Left lung (tissue), 4 donors: ENCODE measurements at regions not wholly inside any gene's neighbourhood (a gene's known extent, or its start where the extent isn't known, plus 50 kb on each side); places are given as distances from the start of the nearest gene placed in this dataset.

Source experiments
- ATAC-seq: fragments of 200-7000 bp; cut with Tn5 transposase; one replicate; pipeline ENCODE4 v1.9.1; 2020; ENCODE audit warnings: moderate library complexity
- DNase-seq, 4 donors: peaks; one replicate each; pipeline ENCODE4 v3.0.0-alpha.2; 2013 to 2020
- H3K27ac ChIP-seq, 2 donors: fragments of 200-600 bp; sonication (generic) in 1 of 2; one replicate each; pipeline versions ENCODE4 v1.5.0 to v1.8.0; 2020 to 2021
- H3K27me3 ChIP-seq, 2 donors: fragments of 200-600 bp; sonication (generic) in 1 of 2; one replicate each; pipeline versions ENCODE4 v1.5.0 to v1.8.0; 2020 to 2021
- H3K36me3 ChIP-seq, 2 donors: fragments of 200-600 bp; sonication (generic) in 1 of 2; one replicate each; pipeline versions ENCODE4 v1.5.0 to v1.8.0; 2020 to 2021
- H3K4me1 ChIP-seq, 2 donors: fragments of 200-600 bp; one replicate each; pipeline ENCODE4 v1.8.0; 2021
- H3K4me3 ChIP-seq, 2 donors: fragments of 200-600 bp; sonication (generic) in 1 of 2; one replicate each; pipeline versions ENCODE4 v1.5.0 to v1.8.0; 2020 to 2021; ENCODE audit warnings: mild to moderate bottlenecking in 1 of 2
- H3K9me3 ChIP-seq, 2 donors: fragments of 200-600 bp; sonication (generic) in 1 of 2; one replicate each; pipeline versions ENCODE4 v1.5.0 to v1.8.0; 2020 to 2021
- CTCF ChIP-seq, 2 donors: fragments of 200-600 bp; sonication (generic) in 1 of 2; IDR thresholded peaks; one replicate each; pipeline versions ENCODE4 v1.5.0 to v1.8.0; 2021; ENCODE audit warnings: antibody characterized with exemption in 2 of 2
- intact Hi-C, 2 donors: fragments of 100-400 bp; cut with DNase I; formaldehyde crosslinking; loops; one replicate each; pipeline versions ENCODE4 v1.11.2 to v1.14.2; 2022
- donor health status: DM: no; HTN: yes; CAD: no.
- donor health status: DM: no; HTN: no; CAD: no.

GRCh38 chr1:55311057-55311641, 96.0 kb upstream of the USP24 start:
- H3K4me1 ChIP-seq = no peaks in the 10 kb centered on the region
- no peaks in the 10 kb centered on the region for H3K36me3 ChIP-seq
- peak in 1 of 4 donors; percentile 39 for DNase-seq
- no peaks in the 10 kb centered on the region for H3K9me3 ChIP-seq
- no peak for TF ChIP-seq CTCF (IDR thresholded peaks at IDR 0.05)
- no peaks in the 10 kb centered on the region for H3K27me3 ChIP-seq
- peak overlapping the region in 1 of 2 donors; percentile 1 for H3K27ac ChIP-seq
- ATAC-seq = no peak
- no peak overlapping the region for H3K4me3 ChIP-seq
- intact Hi-C loops = no loop called here

- intact Hi-C loops = no loop called here
- ATAC-seq = peak; percentile 83
- H3K4me3 ChIP-seq = no peak overlapping the region
- no peaks in the 10 kb centered on the region for H3K4me1 ChIP-seq
- TF ChIP-seq CTCF (IDR thresholded peaks at IDR 0.05) = no peak
- H3K27me3 ChIP-seq = no peaks in the 10 kb centered on the region
- H3K27ac ChIP-seq = peak overlapping the region in 1 of 2 donors; percentile 1
- peak in 1 of 4 donors; percentile 56 for DNase-seq
- H3K36me3 ChIP-seq = no peaks in the 10 kb centered on the region
- no peaks in the 10 kb centered on the region for H3K9me3 ChIP-seq
Observed at GRCh38 chr1:55310505-55310971, 95.4 kb upstream of the USP24 start.

GRCh38 chr1:55309786-55310504, 94.8 kb upstream of the USP24 start:
- Histone ChIP-seq H3K36me3 (no peaks in the 10 kb centered on the region), H3K27me3 (no peaks in the 10 kb centered on the region), H3K9me3 (no peaks in the 10 kb centered on the region), H3K27ac (no peak overlapping the region), H3K4me3 (no peak overlapping the region), H3K4me1 (no peaks in the 10 kb centered on the region)
- ATAC-seq (no peak), DNase-seq (peak in 1 of 4 donors; percentile 63)
- intact Hi-C loops = no loop called here
- TF ChIP-seq CTCF (IDR thresholded peaks at IDR 0.05) = no peak

GRCh38 chr1:55309053-55309452, 93.9 kb upstream of the USP24 start:
- H3K4me1 ChIP-seq = no peaks in the 10 kb centered on the region
- no peak overlapping the region for H3K27ac ChIP-seq
- no peak overlapping the region for H3K4me3 ChIP-seq
- DNase-seq = no peak
- ATAC-seq = peak; percentile 23
- H3K27me3 ChIP-seq = no peaks in the 10 kb centered on the region
- no peak for TF ChIP-seq CTCF (IDR thresholded peaks at IDR 0.05)
- intact Hi-C loops = no loop called here
- H3K9me3 ChIP-seq = no peaks in the 10 kb centered on the region
- no peaks in the 10 kb centered on the region for H3K36me3 ChIP-seq

GRCh38 chr1:55305735-55306134, 90.6 kb upstream of the USP24 start:
- H3K27me3 ChIP-seq = no peaks in the 10 kb centered on the region
- H3K9me3 ChIP-seq = no peaks in the 10 kb centered on the region
- H3K36me3 ChIP-seq = no peaks in the 10 kb centered on the region
- ATAC-seq (no peak), DNase-seq (no peak)
- intact Hi-C loops = no loop called here
- TF ChIP-seq CTCF (IDR thresholded peaks at IDR 0.05) = no peak
- no peaks in the 10 kb centered on the region for H3K4me1 ChIP-seq
- no peak overlapping the region for H3K4me3 ChIP-seq
- no peak overlapping the region for H3K27ac ChIP-seq
